NB4 (cell line): ENCODE measurements at regions not wholly inside any gene's neighbourhood (a gene's known extent, or its start where the extent isn't known, plus 50 kb on each side); places are given as distances from the start of the nearest gene placed in this dataset.

ENCODE experiments used
- DNase-seq: peaks from one replicate; pipeline ENCODE4 v3.0.0; 2010; ENCODE audit warnings: low read depth
- H3K4me3 ChIP-seq: one replicate; pipeline ENCODE4 v1.5.1; 2011; ENCODE audit warnings: mild to moderate bottlenecking, low read depth, low read length, moderate library complexity
- CTCF ChIP-seq: IDR thresholded peaks from one replicate; pipeline ENCODE4 v1.5.1; 2012; ENCODE audit warnings: low read depth, low read length
- MAX ChIP-seq: IDR thresholded peaks from 2 replicates; pipeline ENCODE4 v1.6.1; 2011; ENCODE audit warnings: low read depth, low read length
- MYC ChIP-seq: IDR thresholded peaks from 2 replicates; pipeline ENCODE4 v1.6.1; 2011; ENCODE audit warnings: low read depth, low read length
- POLR2A ChIP-seq: IDR thresholded peaks from 2 replicates; pipeline ENCODE4 v1.6.1; 2011; ENCODE audit warnings: mild to moderate bottlenecking; ENCODE audit not compliant: insufficient read length; ENCODE audit errors: extremely low read depth

- H3K4me3 ChIP-seq = no peak overlapping the region
- no peak for TF ChIP-seq POLR2A
- no peak for TF ChIP-seq MYC
- no peak for TF ChIP-seq MAX
- no peak for DNase-seq
These were observed 104.7 kb downstream of the ZFP64 start for GRCh38 chr20:52086878-52087277.

GRCh38 chr20:52084727-52085126, 106.9 kb downstream of the ZFP64 start:
- DNase-seq = no peak
- H3K4me3 ChIP-seq = no peak overlapping the region
- TF ChIP-seq CTCF (no peak), POLR2A (no peak), MAX (no peak), MYC (no peak)

DNA sequence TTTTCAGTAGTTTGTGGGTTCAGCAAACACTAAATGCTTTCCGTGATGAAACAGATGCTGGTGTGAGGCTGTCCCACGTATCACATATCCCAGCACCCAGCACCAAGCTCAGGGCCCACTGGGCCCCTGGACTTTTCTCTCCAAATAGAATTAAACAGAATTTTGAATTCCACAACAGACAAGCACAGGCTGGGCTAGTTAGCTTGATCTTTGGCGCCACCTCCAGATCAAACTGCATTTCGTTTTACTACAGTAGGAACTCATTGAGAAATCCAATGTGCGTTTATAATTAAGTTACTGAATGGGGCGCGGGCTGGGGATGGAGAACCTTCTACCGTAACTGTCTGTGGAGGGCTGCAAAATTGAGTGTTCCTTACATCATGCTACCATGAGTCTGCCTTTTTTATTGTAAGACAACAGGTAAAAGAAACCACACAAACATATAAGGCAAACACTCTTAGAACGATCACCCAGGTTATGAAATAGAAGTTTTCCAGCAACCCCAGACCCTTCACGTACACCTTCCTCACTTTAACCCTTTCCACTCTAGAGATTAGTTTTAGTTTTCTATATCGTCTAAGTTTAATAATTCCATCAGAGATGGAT, 107.8 kb downstream of the ZFP64 start:
- no peak overlapping the region for H3K4me3 ChIP-seq
- no peak for TF ChIP-seq MAX
- peak; percentile 64 for TF ChIP-seq CTCF
- DNase-seq = peak; percentile 73

- DNase-seq = no peak
- H3K4me3 ChIP-seq = no peak overlapping the region
- TF ChIP-seq CTCF (no peak), MAX (no peak), POLR2A (no peak), MYC (no peak)
These were observed 109.0 kb downstream of the ZFP64 start for GRCh38 chr20:52082612-52083011.

GRCh38 chr20:52081791-52082190, 109.8 kb downstream of the ZFP64 start:
- H3K4me3 ChIP-seq = no peak overlapping the region
- DNase-seq = no peak
- TF ChIP-seq CTCF = no peak
- TF ChIP-seq MYC = no peak
- no peak for TF ChIP-seq POLR2A
- no peak for TF ChIP-seq MAX

- no peak for TF ChIP-seq POLR2A
- no peak for TF ChIP-seq MAX
- no peak for TF ChIP-seq CTCF
- H3K4me3 ChIP-seq = no peak overlapping the region
- DNase-seq = no peak
These were observed 110.5 kb downstream of the ZFP64 start for GRCh38 chr20:52081066-52081465.
